BLaER1 (cell line): ENCODE measurements at regions not wholly inside any gene's neighbourhood (a gene's known extent, or its start where the extent isn't known, plus 50 kb on each side); places are given as distances from the start of the nearest gene placed in this dataset.

Source experiments
- H3K27ac ChIP-seq: shearing (Covaris generic); formaldehyde crosslinking; 2 replicates; pipeline ENCODE4 v1.8.1; 2022
- H3K27me3 ChIP-seq: shearing (Covaris generic); formaldehyde crosslinking; 2 replicates; pipeline ENCODE4 v1.8.1; 2022
- H3K36me3 ChIP-seq: shearing (Covaris generic); formaldehyde crosslinking; 2 replicates; pipeline ENCODE4 v1.8.1; 2022
- H3K4me1 ChIP-seq: shearing (Covaris generic); formaldehyde crosslinking; 2 replicates; pipeline ENCODE4 v1.8.1; 2022
- H3K4me2 ChIP-seq: shearing (Covaris generic); formaldehyde crosslinking; 2 replicates; pipeline ENCODE4 v1.8.1; 2022
- H3K4me3 ChIP-seq: shearing (Covaris generic); formaldehyde crosslinking; 2 replicates; pipeline ENCODE4 v1.8.1; 2022
- H3K9ac ChIP-seq: shearing (Covaris generic); formaldehyde crosslinking; 2 replicates; pipeline ENCODE4 v1.8.1; 2022
- H3K9me3 ChIP-seq: shearing (Covaris generic); formaldehyde crosslinking; 2 replicates; pipeline ENCODE4 v1.8.1; 2022
- H4K20me1 ChIP-seq: shearing (Covaris generic); formaldehyde crosslinking; 2 replicates; pipeline ENCODE4 v1.8.1; 2022
- Cebpa-rat ChIP-seq: shearing (Covaris generic); IDR thresholded peaks from 2 replicates; pipeline ENCODE4 v1.8.1; 2022

DNA sequence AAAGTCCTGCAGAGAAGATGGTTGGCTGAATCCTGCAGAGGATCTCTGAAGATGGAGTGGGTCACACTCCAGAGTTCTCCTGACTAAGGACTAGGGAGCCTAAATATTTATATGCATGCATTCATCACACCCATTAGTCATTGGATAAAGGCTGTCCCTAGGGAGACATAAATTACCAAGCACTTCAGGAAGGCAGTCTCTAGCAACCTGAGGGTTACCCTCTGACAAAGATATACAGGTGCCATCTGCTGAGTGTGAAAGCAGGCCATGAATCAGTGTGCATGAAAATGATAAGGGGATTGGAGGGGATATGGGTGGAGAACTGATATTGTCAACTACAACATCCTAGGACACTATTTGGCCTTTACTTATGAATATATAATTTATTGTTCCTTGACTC is 294.8 kb upstream of the DDX18 start:
- H3K36me3 ChIP-seq, result no peaks in the 10 kb centered on the region
- no peaks in the 10 kb centered on the region for H3K27me3 ChIP-seq
- H3K27ac ChIP-seq, result no peak overlapping the region
- no peak overlapping the region for H3K9ac ChIP-seq
- H3K4me1 ChIP-seq, result peaks cover 9% of the 10 kb centered on the region
- H4K20me1 ChIP-seq, result no peaks in the 10 kb centered on the region
- no peak overlapping the region for H3K4me3 ChIP-seq
- no peaks in the 10 kb centered on the region for H3K9me3 ChIP-seq
- no peak for TF ChIP-seq Cebpa-rat
- no peak overlapping the region for H3K4me2 ChIP-seq

DNA sequence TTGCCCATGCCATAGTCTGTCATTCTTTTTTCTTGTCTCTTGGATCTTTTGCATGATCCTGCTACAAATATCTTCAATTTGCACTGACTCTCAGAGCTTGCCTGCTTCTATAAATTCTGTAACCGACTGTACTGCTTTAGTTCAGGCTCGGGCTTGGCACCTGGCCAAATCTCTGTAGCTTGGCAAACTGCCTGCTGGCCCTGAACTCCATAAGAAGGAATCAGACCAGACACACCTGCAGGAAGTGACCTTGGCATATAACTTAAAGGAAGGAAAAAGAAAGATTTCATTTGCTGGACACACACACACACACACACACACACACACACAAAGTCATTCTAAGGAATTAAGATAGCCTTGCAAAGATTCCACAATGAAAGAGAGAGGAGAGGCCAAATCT is 291.2 kb upstream of the DDX18 start:
- H3K27ac ChIP-seq, result no peak overlapping the region
- no peaks in the 10 kb centered on the region for H4K20me1 ChIP-seq
- no peaks in the 10 kb centered on the region for H3K27me3 ChIP-seq
- no peaks in the 10 kb centered on the region for H3K9me3 ChIP-seq
- TF ChIP-seq Cebpa-rat, result no peak
- H3K4me2 ChIP-seq, result peak overlapping the region; percentile 37; the same call in 1 of the 2 replicates
- no peaks in the 10 kb centered on the region for H3K36me3 ChIP-seq
- no peak overlapping the region for H3K4me3 ChIP-seq
- H3K9ac ChIP-seq, result no peak overlapping the region
- peaks cover 9% of the 10 kb centered on the region for H3K4me1 ChIP-seq

DNA sequence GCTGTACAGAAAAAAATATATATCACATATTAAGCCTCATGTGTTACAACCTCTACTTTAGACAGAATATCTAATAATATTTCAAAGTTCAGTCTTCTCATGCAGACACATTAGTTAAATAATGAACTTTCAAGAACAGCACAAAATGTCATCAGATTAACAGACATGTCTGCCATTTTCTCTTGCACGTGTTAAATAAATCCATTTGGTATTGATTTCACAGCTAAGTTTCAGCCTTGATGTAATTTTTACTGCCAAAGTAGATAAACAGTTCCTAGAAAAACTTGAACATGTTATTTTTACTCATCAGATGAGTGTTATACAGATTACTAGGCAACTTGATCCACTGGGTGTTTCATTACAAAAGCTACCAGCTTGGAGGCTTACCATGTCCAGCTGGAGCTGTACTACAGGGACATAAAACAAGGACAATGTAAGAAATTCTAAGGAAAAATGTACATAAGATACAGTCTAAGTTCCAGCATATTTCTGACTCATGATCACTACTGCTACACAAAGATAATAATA is 290.7 kb upstream of the DDX18 start:
- no peaks in the 10 kb centered on the region for H3K36me3 ChIP-seq
- H3K4me3 ChIP-seq, result no peak overlapping the region
- H3K9ac ChIP-seq, result no peak overlapping the region
- no peaks in the 10 kb centered on the region for H3K27me3 ChIP-seq
- no peak overlapping the region for H3K4me2 ChIP-seq
- H3K27ac ChIP-seq, result no peak overlapping the region
- H3K9me3 ChIP-seq, result no peaks in the 10 kb centered on the region
- H4K20me1 ChIP-seq, result no peaks in the 10 kb centered on the region
- TF ChIP-seq Cebpa-rat, result no peak
- peaks cover 9% of the 10 kb centered on the region for H3K4me1 ChIP-seq

DNA sequence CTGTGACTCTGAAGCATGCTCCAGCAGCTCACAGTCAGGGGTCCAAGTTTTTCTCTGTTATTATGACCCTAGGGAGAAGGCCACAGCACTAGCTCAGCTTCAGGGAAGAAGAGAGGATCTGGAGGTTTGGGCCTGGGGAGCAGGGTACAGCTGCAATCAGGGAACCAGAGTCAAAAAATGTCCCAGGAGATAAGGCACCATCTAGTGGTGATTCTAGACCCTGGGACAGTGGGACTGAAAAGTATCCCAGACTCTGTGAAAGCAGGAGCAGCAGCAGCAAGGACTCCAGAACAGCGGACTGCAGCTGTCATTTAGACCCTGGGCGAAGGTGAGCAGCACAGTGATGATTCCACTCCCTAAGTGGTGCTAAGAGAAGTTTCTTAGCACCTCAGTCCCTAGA is 278.4 kb upstream of the DDX18 start:
- H3K36me3 ChIP-seq, result no peaks in the 10 kb centered on the region
- no peak overlapping the region for H3K27ac ChIP-seq
- no peak overlapping the region for H3K9ac ChIP-seq
- no peaks in the 10 kb centered on the region for H3K27me3 ChIP-seq
- H3K9me3 ChIP-seq, result peaks cover 11% of the 10 kb centered on the region
- no peak for TF ChIP-seq Cebpa-rat
- H4K20me1 ChIP-seq, result no peaks in the 10 kb centered on the region
- peaks cover 11% of the 10 kb centered on the region for H3K4me1 ChIP-seq
- H3K4me2 ChIP-seq, result peak overlapping the region; percentile 25; the same call in 1 of the 2 replicates
- no peak overlapping the region for H3K4me3 ChIP-seq

DNA sequence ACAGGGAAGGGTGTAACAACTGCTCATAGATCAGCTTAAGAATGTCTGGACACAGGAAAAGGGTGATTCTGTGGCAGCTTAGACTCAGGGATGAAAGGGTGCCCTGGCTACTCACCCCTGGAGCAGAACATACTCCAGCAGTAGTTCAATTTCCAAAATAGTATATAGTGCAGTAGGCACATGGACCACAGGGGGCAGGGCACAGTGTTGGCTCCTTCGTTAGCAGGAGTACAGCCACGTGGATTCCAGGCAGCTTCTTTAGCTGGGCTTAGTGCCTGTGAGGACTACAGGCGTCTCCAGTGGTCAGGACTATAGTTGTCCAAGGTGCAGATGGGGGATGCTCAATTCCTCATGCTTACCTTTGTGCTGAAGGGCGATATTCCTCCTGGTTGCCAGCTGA is 277.5 kb upstream of the DDX18 start:
- H3K27me3 ChIP-seq, result no peaks in the 10 kb centered on the region
- H3K4me1 ChIP-seq, result peaks cover 11% of the 10 kb centered on the region
- H3K27ac ChIP-seq, result no peak overlapping the region
- peak overlapping the region; percentile 25; the same call in 1 of the 2 replicates for H3K4me2 ChIP-seq
- peaks cover 11% of the 10 kb centered on the region for H3K9me3 ChIP-seq
- no peaks in the 10 kb centered on the region for H4K20me1 ChIP-seq
- no peaks in the 10 kb centered on the region for H3K36me3 ChIP-seq
- H3K4me3 ChIP-seq, result no peak overlapping the region
- H3K9ac ChIP-seq, result no peak overlapping the region
- TF ChIP-seq Cebpa-rat, result no peak

DNA sequence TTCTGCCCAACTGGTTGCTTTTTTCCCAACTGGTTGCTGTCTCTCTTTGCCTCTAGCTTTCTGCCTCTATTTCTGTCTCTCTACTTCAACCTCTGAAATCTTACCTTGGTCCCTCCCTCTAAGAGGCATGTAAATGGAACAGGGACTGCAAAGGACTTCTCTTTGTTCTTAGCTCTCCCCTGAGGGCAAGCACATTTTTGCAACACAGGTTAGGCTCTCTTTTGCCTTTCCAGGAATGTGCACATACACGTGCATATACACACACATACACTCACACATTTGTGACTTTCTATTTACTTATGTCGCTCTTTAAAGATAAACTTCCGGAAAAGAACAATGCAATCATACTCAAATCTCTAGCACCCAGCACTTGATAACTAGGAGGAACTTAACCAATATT is 262.6 kb upstream of the DDX18 start:
- Histone ChIP-seq H4K20me1 (no peaks in the 10 kb centered on the region), H3K9ac (no peak overlapping the region), H3K9me3 (no peaks in the 10 kb centered on the region), H3K27ac (no peak overlapping the region), H3K36me3 (no peaks in the 10 kb centered on the region), H3K4me2 (no peak overlapping the region), H3K27me3 (no peaks in the 10 kb centered on the region), H3K4me1 (no peaks in the 10 kb centered on the region), H3K4me3 (no peak overlapping the region)
- no peak for TF ChIP-seq Cebpa-rat

DNA sequence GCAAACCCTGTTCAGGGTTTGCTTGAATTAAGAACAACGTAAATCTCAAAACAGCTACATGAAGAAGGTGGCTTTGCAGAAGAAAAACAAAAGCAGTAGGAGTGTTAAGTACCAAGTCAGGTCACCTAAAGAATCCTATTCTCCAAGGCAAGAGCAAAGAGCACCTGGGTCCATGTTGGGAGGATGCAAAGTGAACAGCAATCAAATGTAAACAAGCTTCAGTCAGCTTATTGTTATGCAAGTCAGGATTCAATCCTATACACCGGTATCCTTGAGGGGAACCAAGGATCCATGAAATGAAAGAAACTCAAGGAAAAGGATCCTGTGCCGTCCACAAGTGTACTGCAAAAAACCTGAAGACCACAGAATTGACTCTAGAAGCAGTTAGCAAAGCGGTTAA is 261.0 kb upstream of the DDX18 start:
- Histone ChIP-seq H3K9ac (no peak overlapping the region), H3K27ac (no peak overlapping the region), H3K4me2 (no peak overlapping the region), H4K20me1 (no peaks in the 10 kb centered on the region), H3K36me3 (no peaks in the 10 kb centered on the region), H3K9me3 (no peaks in the 10 kb centered on the region), H3K27me3 (no peaks in the 10 kb centered on the region), H3K4me3 (no peak overlapping the region), H3K4me1 (no peaks in the 10 kb centered on the region)
- TF ChIP-seq Cebpa-rat, result no peak

DNA sequence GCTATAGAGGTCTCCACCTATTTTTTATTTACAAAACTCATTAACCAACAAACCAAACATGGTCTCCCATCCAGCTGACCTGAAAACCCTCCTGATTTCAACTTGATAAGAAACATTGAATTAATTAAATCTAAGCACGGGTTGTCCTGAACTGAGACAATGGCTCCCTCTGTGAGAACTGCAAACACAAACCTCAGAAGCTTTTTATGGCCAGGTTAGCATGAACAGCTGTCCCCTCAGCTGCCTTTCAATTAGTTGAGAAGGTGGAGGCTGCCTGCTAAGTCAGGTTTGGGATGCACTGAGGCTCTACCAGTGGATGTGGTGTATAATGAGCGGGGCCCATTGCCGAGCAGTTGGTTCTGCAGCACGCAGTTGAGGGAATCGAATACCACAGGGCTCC is 258.5 kb upstream of the DDX18 start:
- no peak for TF ChIP-seq Cebpa-rat
- H3K4me2 ChIP-seq, result no peak overlapping the region
- no peaks in the 10 kb centered on the region for H3K27me3 ChIP-seq
- H3K36me3 ChIP-seq, result no peaks in the 10 kb centered on the region
- H3K9ac ChIP-seq, result no peak overlapping the region
- no peaks in the 10 kb centered on the region for H3K9me3 ChIP-seq
- H3K4me3 ChIP-seq, result no peak overlapping the region
- H4K20me1 ChIP-seq, result no peaks in the 10 kb centered on the region
- H3K27ac ChIP-seq, result no peak overlapping the region
- no peaks in the 10 kb centered on the region for H3K4me1 ChIP-seq

DNA sequence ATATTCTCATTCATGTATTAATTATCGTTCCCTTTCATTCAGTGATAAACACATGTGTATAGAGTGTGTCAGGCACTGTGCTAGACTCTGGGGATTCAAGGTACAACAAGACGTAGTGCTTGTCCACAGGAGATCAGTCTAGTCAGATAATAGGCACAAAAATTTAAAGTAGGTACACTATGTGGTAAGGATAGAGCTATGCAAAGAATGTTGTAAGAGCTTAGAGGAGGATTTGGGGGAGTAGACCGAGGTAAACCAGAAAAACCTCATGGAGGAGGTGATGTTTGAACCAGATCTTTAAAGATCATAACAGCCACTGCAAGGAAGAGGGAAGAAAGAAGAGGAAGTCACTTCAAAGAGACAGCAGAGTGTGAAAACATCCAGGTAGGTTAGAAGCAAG is 256.9 kb upstream of the DDX18 start:
- no peak for TF ChIP-seq Cebpa-rat
- H3K4me1 ChIP-seq, result no peaks in the 10 kb centered on the region
- no peak overlapping the region for H3K9ac ChIP-seq
- no peak overlapping the region for H3K4me2 ChIP-seq
- H3K27me3 ChIP-seq, result no peaks in the 10 kb centered on the region
- H3K27ac ChIP-seq, result no peak overlapping the region
- no peaks in the 10 kb centered on the region for H3K9me3 ChIP-seq
- no peak overlapping the region for H3K4me3 ChIP-seq
- no peaks in the 10 kb centered on the region for H3K36me3 ChIP-seq
- no peaks in the 10 kb centered on the region for H4K20me1 ChIP-seq

DNA sequence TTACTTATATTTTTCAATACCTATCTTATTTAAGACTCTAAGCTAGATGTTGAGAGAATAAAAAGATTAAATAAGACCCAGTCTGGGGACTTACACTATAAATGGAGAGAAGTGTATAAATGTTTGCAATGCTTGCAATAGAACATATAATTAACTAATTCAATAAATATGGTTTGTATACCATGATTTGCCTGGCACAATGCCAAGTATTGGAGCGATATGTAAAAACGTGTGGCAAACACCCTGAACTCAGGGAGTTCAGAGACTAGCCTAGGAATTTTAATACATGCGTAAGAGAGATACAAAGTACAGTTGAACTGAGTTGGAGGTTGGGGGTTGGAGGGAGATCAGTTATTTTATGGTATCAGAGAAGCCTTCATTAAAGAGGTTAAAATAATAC is 251.8 kb upstream of the DDX18 start:
- H4K20me1 ChIP-seq, result no peaks in the 10 kb centered on the region
- no peak for TF ChIP-seq Cebpa-rat
- H3K36me3 ChIP-seq, result no peaks in the 10 kb centered on the region
- H3K27me3 ChIP-seq, result no peaks in the 10 kb centered on the region
- H3K4me1 ChIP-seq, result no peaks in the 10 kb centered on the region
- H3K9ac ChIP-seq, result no peak overlapping the region
- H3K4me3 ChIP-seq, result no peak overlapping the region
- H3K4me2 ChIP-seq, result no peak overlapping the region
- H3K9me3 ChIP-seq, result no peaks in the 10 kb centered on the region
- H3K27ac ChIP-seq, result no peak overlapping the region
